Superior temporal gyrus (tissue), 1 donor: ENCODE measurements at regions not wholly inside any gene's neighbourhood (a gene's known extent, or its start where the extent isn't known, plus 50 kb on each side); places are given as distances from the start of the nearest gene placed in this dataset.
"Not testable (repeated sequence)": the region's sequence is repeated elsewhere in the genome, so short reads cannot be mapped to it uniquely, and the experiment has no call there.

Experiments used
- DNase-seq: peaks from one replicate; pipeline ENCODE4 v3.0.0-alpha.2; 2016; ENCODE audit errors: extremely low spot score

GRCh38 chr6:97450087-97450486, 167.1 kb upstream of the MMS22L start:
- DNase-seq, result peak; percentile 58

- DNase-seq, result no peak
These were observed 173.1 kb upstream of the MMS22L start for GRCh38 chr6:97456070-97456469.

DNA sequence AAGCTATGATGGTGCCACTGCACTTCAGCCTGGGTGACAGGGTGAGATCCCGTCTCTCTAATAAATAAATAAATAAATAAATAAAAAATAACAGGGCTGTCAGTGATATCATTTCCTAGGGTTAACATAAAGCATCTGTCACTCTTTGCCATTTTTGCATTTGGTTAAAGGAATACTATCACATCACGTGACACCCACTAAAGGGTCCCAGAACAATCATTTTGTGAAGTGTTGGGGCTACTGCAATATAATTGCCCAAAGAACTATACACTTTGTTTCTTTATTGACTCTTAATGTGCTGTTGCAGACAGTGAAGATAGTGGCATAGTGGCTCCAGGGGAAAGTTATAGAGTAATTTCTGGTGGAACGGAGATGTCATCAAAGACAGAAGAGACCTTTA, 176.5 kb upstream of the MMS22L start:
- no peak for DNase-seq

DNA sequence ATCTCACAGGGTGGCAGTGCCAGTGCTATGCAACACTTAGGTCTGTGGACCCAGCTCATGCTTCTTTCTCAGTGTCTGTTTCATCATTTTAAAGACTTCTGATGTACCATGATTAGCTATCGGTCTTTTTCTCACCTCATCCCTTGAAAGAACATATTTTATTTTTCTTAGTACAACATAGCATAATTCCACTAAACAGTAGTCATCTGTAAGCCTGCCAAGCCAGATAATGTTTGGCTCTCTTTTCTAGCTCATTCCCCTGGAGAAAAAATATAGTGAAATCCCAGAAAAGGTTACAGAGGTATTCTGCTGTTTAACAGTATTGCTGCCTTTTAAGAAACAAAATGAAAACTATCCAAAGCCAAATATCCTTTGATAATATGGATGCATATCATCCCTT, 177.0 kb upstream of the MMS22L start:
- DNase-seq, result peak; percentile 50

GRCh38 chr6:97460394-97461080, 177.5 kb upstream of the MMS22L start:
- no peak for DNase-seq

DNA sequence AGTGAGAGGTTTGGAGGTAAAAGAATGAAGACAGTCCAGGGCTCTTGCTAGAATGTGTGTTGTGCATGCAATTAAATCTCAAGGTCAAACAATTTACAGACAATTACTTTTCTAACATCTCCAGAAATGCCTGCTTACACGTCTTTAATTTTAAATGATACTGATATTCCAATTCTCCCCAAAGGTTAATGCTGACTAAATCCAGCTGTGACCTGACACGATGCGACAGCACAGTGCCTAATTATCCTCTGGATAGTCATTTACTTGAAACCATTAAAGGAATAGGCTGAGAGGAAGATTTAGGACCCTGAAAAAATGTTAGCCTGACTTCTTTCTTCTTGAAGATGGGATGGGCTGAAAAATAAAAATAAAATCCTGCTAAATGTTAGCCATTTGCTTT, 178.2 kb upstream of the MMS22L start:
- no peak for DNase-seq

GRCh38 chr6:97462031-97462430, 179.0 kb upstream of the MMS22L start:
- peak; percentile 54 for DNase-seq

DNA sequence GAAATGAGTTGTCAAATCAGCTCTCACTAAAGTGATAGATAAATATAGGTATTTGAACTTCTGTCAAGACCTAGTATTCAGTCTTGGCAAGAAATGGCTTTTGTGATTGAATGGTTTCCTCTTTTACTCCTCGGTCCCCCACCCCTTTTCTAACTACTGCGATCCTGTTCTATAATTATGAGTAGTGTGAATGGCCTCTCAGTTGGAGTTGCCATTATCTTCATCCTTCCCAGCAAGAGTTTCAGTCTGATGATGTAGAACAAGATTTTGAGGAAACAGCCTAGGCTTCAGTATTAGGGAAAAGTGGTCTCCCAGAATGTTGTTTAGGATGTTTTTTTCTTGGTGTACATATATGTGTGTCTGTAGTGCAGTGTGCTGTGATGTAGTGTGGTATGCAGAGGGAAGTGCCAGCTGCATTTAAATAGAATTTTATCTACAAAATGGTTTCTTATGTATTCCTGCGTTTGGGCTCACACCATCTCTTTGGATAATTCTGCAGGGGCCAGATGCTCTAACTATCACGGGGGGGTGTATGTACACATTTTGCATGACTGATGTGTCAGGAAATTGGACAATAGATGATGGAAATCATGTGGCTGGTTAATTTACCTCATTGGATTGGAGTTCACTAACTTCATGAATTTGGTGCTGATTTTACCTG, 180.1 kb upstream of the MMS22L start:
- DNase-seq, result no peak

DNA sequence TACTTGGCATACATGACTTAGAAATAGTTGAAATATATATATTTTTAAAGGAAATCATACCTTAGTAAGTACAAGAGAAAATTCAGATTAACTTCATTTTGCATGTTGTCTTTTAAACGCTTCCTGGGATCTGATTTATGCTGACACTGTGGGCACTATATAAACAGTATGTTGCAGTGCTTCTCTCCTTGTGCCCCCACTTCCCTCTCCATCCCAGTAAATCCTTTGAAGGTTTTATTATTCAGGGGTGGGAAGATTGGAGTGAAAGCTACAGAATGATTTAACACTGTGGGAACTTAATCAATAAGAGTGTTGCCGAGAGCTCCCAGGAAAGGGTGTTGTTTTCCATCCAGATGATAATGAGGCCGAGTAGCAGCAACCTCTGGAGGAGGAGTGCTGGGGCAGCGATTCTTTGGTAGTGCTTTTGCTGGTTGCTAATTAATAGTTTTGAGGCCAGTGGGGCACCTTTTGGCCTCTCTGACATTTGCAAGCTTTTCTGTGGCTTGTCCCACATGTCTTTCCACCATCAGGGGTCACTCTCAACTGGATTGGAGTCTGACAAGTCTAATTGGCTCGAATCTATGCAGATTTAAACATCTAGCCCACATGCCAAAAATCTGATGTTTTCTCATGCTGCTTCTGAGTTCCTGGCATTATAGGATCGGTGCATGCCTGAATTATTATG, 183.0 kb upstream of the MMS22L start:
- DNase-seq, result peak; percentile 79

DNA sequence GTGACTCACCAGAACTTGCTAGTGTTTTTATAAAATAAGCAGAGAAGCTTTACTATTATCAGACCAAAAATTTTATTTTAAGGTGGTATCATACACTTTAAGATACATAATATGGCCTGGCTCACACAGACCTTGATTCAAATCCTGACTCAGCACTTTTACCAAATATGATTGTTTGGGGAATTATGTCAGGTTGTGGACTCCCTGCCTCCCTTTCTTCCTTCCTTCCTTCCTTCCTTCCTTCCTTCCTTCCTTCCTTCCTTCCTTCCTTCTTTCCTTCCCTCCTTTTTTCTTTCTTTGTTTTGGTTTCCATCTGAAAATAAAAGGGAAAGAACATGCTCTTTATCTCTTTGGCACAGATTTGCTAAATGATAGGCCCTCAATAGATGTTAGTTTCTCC, 186.0 kb upstream of the MMS22L start:
- DNase-seq, result no peak

DNA sequence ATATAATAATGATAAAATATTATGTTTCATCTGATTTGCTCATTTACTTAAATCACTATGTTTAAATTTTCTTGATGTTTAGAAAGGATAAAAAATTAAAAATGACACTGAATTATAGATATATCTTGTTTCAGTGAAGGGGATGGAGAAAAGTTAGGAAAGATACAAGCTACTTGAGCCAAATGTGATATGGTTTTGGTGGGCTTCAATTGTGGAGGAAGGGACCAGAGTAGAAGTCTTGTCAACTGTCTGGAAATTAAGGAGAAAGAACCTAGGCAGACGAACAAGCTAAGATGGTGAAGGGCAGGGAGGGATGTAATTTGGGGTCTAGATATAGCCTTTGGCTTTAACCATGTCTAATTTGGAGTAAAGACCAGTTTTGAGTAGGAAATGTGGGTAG, 186.4 kb upstream of the MMS22L start:
- no peak for DNase-seq

DNA sequence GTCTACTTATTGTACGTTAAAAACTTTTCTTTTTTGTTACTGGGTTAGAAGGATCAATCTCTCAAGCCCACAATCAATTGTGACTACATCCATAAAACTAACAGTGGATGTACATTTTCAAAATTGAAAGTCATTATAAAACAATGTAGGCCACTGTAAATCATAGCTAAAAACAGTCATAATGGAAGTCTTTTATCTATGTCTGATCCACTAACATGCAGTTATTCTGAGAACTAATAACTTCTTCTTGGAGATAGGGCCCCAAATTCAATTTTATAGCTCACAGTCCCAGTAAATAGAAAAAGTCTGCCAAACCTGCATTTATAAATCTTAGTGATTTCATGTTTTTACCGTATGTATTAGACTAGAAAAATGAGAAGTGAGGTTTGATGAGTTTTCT, 187.3 kb upstream of the MMS22L start:
- DNase-seq, result no peak

- no peak for DNase-seq
These were observed 191.0 kb upstream of the MMS22L start for GRCh38 chr6:97473979-97474378.

DNA sequence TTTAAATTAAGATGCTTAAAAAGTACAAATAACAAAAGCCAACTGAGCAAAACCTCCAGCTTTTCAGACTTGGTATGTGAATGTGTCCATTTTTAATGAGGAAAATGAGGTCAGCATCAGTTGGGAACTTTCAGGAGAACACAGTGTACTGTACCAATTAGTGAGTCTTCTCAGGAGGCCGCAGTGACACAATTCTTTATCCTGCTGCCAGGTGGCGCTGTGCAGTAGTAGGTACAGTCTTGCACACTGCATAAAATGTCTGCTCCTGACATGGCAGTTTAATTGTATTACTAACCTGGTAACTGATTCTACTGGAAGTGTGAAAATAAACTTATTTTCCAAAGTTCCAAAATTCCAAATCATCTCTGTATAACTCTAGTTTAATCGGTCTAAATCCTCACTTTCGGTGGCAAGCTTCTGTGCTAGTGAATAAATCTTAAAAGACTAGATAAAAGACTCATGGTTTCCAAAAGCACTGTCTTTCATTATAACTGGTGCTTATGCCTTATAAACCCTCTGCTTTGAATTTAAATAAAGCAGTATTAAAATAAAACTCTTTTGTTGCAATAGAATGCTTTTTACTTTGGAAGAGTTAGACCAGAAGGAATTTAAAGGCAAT, 214.8 kb upstream of the MMS22L start:
- peak; percentile 95 for DNase-seq

- peak; percentile 53 for DNase-seq
These were observed 218.8 kb upstream of the MMS22L start for GRCh38 chr6:97501853-97502252.

- DNase-seq, result no peak
These were observed 225.6 kb upstream of the MMS22L start for GRCh38 chr6:97508646-97509045.

GRCh38 chr6:97513260-97513659, 230.2 kb upstream of the MMS22L start:
- not testable (repeated sequence) for DNase-seq

GRCh38 chr6:97524811-97525210, 241.8 kb upstream of the MMS22L start:
- DNase-seq, result no peak

GRCh38 chr6:97535800-97536199, 252.8 kb upstream of the MMS22L start:
- DNase-seq, result no peak

GRCh38 chr6:97548354-97548753, 265.3 kb upstream of the MMS22L start:
- DNase-seq, result no peak

DNA sequence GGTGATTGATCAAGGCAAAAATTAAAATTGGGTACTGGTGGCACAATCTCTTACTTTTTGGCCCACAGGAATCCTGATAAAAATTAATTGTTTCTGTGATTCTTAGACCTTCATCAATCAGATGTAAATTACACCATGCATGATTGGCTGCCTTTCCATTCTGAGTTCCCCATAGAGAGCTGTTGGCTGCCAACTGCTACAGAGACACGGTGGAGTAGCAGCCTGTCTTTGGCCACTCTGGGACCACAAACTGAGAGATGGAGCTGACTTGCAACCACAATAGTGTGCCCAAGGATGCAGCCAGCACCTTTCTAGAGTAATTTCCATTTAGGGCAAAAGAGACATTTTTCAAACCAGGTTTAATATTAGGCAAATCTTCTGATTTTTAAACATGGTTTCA, 274.3 kb upstream of the MMS22L start:
- no peak for DNase-seq

DNA sequence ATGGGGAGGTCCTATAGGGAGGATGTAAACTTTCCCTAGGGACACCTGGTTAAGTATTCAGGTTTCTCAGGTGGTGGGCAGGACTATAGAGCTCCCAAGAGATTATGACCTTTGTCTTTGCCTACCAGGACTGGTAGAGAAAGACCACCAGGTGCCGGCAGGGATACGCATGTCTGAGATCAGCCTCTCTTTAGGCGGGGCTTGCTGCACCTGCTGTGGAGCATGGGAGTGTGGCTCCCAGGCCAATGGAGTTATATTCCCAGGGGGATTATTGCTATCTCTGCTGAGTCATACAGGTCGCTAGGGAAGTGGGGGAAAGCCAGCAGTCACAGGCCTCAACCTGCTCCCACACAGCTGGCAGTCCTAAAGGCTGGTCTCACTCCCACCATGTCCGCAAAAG, 280.5 kb upstream of the MMS22L start:
- DNase-seq, result no peak

DNA sequence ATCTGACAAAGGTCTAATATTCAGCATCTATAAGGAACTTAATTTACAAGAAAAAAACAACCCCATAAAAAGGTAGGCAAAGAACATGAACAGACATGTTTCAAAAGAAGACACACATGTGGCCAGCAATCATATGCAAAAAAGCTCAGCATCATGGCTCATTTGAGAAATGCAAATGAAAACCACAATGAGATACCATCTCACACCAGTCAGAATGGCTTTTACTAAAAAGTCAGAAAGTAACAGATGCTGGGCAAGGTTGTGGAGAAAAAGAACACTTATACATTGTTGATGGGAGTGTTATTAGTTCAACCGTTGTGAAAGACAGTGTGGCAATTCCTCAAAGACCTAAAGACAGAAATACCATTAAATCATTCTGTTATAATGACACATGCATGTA, 289.9 kb upstream of the MMS22L start:
- no peak for DNase-seq
